Hepatocyte (in vitro differentiated cells): ENCODE measurements at regions not wholly inside any gene's neighbourhood (a gene's known extent, or its start where the extent isn't known, plus 50 kb on each side); places are given as distances from the start of the nearest gene placed in this dataset.

Experiments used
- EZH2 ChIP-seq: fragments of 200-600 bp; sonication (generic); IDR thresholded peaks from 2 replicates; pipeline ENCODE4 v1.6.1; 2016; ENCODE audit warnings: antibody characterized with exemption, mild to moderate bottlenecking, borderline replicate concordance
- EZH2phosphoT487 ChIP-seq: fragments of 200-600 bp; sonication (generic); IDR thresholded peaks from one replicate; pipeline ENCODE4 v1.6.1; 2018; ENCODE audit warnings: antibody characterized with exemption, mild to moderate bottlenecking, low read depth, moderate library complexity; ENCODE audit not compliant: unreplicated experiment, severe bottlenecking

- TF ChIP-seq EZH2phosphoT487 (no peak), EZH2 (no peak)
Measured at GRCh38 chr11:110375351-110375750, 54.4 kb upstream of the FDX1 start.
